CD14-positive monocyte (primary cell): ENCODE measurements at regions not wholly inside any gene's neighbourhood (a gene's known extent, or its start where the extent isn't known, plus 50 kb on each side); places are given as distances from the start of the nearest gene placed in this dataset.

ENCODE experiments used
- DNase-seq, 3 donors: peaks; one replicate each; pipeline ENCODE4 v3.0.0-alpha.2; 2011 to 2022
- H2AFZ ChIP-seq: 2 replicates; pipeline ENCODE4 v1.6.0; 2012; ENCODE audit warnings: mild to moderate bottlenecking, low read depth, low read length, inconsistent platforms; ENCODE audit not compliant: insufficient read depth, poor library complexity, severe bottlenecking
- H3K27ac ChIP-seq, 2 donors: 1 replicate in 1 of 2; 2 replicates in 1 of 2; pipeline ENCODE4 v1.5.1; 2012 to 2013; ENCODE audit warnings: low read length in 2 of 2, control low read depth in 1 of 2, inconsistent platforms in 1 of 2, low read depth in 1 of 2, mild to moderate bottlenecking in 1 of 2
- H3K27me3 ChIP-seq, 2 donors: one replicate each; pipeline versions ENCODE4 v1.6.0 to v1.6.1; 2011 to 2013; ENCODE audit warnings: low read length in 2 of 2; ENCODE audit not compliant: control insufficient read depth in 2 of 2, insufficient read depth in 2 of 2
- H3K36me3 ChIP-seq, 2 donors: replicated peaks in 1 of 2; 1 replicate in 1 of 2; 2 replicates in 1 of 2; pipeline versions ENCODE4 v1.5.1 to v1.6.1; 2012 to 2013; ENCODE audit warnings: low read length in 2 of 2, control low read depth in 1 of 2, inconsistent platforms in 1 of 2, mild to moderate bottlenecking in 1 of 2; ENCODE audit not compliant: insufficient read depth in 2 of 2, control insufficient read depth in 1 of 2
- H3K4me1 ChIP-seq, 2 donors: 1 replicate in 1 of 2; 2 replicates in 1 of 2; pipeline versions ENCODE4 v1.5.1 to v1.6.1; 2012 to 2013; ENCODE audit warnings: low read length in 2 of 2, control low read depth in 1 of 2, inconsistent platforms in 1 of 2, mild to moderate bottlenecking in 1 of 2, moderate library complexity in 1 of 2; ENCODE audit not compliant: insufficient read depth in 2 of 2, control insufficient read depth in 1 of 2
- H3K4me2 ChIP-seq: replicated peaks from 2 replicates; pipeline ENCODE3; 2012; ENCODE audit warnings: low read length, moderate library complexity, mild to moderate bottlenecking; ENCODE audit not compliant: poor library complexity, severe bottlenecking; ENCODE audit errors: extremely low read depth
- H3K4me3 ChIP-seq, 3 experiments: fragments of 200-600 bp in 1 of 3; sonication (generic) in 1 of 3; replicated peaks in 1 of 3; 1 replicate in 2 of 3; 2 replicates in 1 of 3; pipeline ENCODE4 v1.5.1; 2011 to 2013; ENCODE audit warnings: low read length in 3 of 3, mild to moderate bottlenecking in 3 of 3, control low read depth in 2 of 3, low read depth in 2 of 3, inconsistent platforms in 1 of 3, moderate library complexity in 1 of 3
- H3K79me2 ChIP-seq: 2 replicates; pipeline ENCODE4 v1.6.0; 2012; ENCODE audit warnings: mild to moderate bottlenecking, control low read depth, inconsistent platforms, low read length, moderate library complexity; ENCODE audit not compliant: insufficient read depth
- H3K9ac ChIP-seq: 2 replicates; pipeline ENCODE4 v1.6.0; 2017; ENCODE audit warnings: low read length, mild to moderate bottlenecking; ENCODE audit not compliant: insufficient read depth, poor library complexity, severe bottlenecking
- H3K9me3 ChIP-seq, 2 donors: replicated peaks in 1 of 2; 1 replicate in 1 of 2; 2 replicates in 1 of 2; pipeline versions ENCODE4 v1.5.1 to v1.6.1; 2012 to 2013; ENCODE audit warnings: low read length in 2 of 2, control low read depth in 1 of 2; ENCODE audit not compliant: control insufficient read depth in 1 of 2, insufficient read depth in 1 of 2
- H4K20me1 ChIP-seq: 2 replicates; pipeline ENCODE4 v1.6.0; 2012; ENCODE audit warnings: mild to moderate bottlenecking, low read length, control low read depth, moderate library complexity; ENCODE audit not compliant: insufficient read depth
- H3K27ac Mint-ChIP-seq, 7 donors: one replicate each; pipeline ENCODE4 v1.8.0; 2020; ENCODE audit warnings: mild to moderate bottlenecking in 7 of 7, mixed read lengths in 7 of 7, moderate library complexity in 6 of 7, inconsistent platforms in 2 of 7
- H3K27me3 Mint-ChIP-seq, 3 donors: one replicate each; pipeline ENCODE4 v1.8.0; 2021 to 2022; ENCODE audit warnings: low read depth in 3 of 3, mild to moderate bottlenecking in 3 of 3, mixed read lengths in 3 of 3, moderate library complexity in 3 of 3, inconsistent platforms in 1 of 3
- H3K36me3 Mint-ChIP-seq, 2 donors: one replicate each; pipeline ENCODE4 v1.8.0; 2020; ENCODE audit warnings: mixed read lengths in 2 of 2, inconsistent platforms in 1 of 2, mild to moderate bottlenecking in 1 of 2
- H3K4me1 Mint-ChIP-seq: one replicate; pipeline ENCODE4 v1.8.0; 2020; ENCODE audit warnings: mild to moderate bottlenecking, mixed read lengths
- H3K4me3 Mint-ChIP-seq, 2 donors: one replicate each; pipeline ENCODE4 v1.8.0; 2020; ENCODE audit warnings: mild to moderate bottlenecking in 2 of 2, mixed read lengths in 2 of 2, moderate library complexity in 1 of 2
- H3K9me3 Mint-ChIP-seq, 7 donors: one replicate each; pipeline ENCODE4 v1.8.0; 2020 to 2022; ENCODE audit warnings: mixed read lengths in 7 of 7, mild to moderate bottlenecking in 6 of 7, moderate library complexity in 6 of 7, inconsistent platforms in 2 of 7
- CTCF ChIP-seq: fragments of 200-600 bp; IDR thresholded peaks from one replicate; pipeline ENCODE4 v1.8.0; 2022; ENCODE audit warnings: antibody characterized with exemption, mild to moderate bottlenecking
- WGBS: methylation state at CpG from one replicate; pipeline ENCODE4 v1.1.5; 2013; ENCODE audit warnings: missing lambda C conversion rate; ENCODE audit not compliant: insufficient coverage; 5-methylcytosine and 5-hydroxymethylcytosine counted together
- intact Hi-C, 2 donors: fragments of 100-400 bp; cut with micrococcal nuclease; formaldehyde crosslinking; loops; one replicate each; pipeline versions ENCODE4 v1.15.0 to v1.15.1; 2023

GRCh38 chr2:144718376-144718775 lies 198.5 kb upstream of the ZEB2 start:
- H3K27me3 ChIP-seq, result no peaks in the 10 kb centered on the region
- peaks cover 0 to 9% of the 10 kb centered on the region in 2 donors for H3K36me3 ChIP-seq
- Mint-ChIP-seq H3K27ac (no peak overlapping the region), H3K27me3 (peaks cover 0 to 2% (median 0%) of the 10 kb centered on the region in 3 donors), H3K4me3 (no peak overlapping the region), H3K4me1 (peaks cover 8% of the 10 kb centered on the region), H3K9me3 (peaks cover 30 to 38% (median 32%) of the 10 kb centered on the region in 7 donors), H3K36me3 (peaks cover 12 to 15% of the 10 kb centered on the region in 2 donors)
- no peak for TF ChIP-seq CTCF
- peak overlapping the region in 1 of 3 experiments; percentile 6 for H3K4me3 ChIP-seq
- no peaks in the 10 kb centered on the region for H3K4me1 ChIP-seq
- H3K9ac ChIP-seq, result no peak overlapping the region
- peaks cover 5 to 21% of the 10 kb centered on the region in 2 donors for H3K9me3 ChIP-seq
- DNase-seq, result no peak
- no peak overlapping the region for H2AFZ ChIP-seq
- H3K4me2 ChIP-seq, result no peak overlapping the region
- intact Hi-C loops, result no loop called here
- H3K27ac ChIP-seq, result no peak overlapping the region
- H3K79me2 ChIP-seq, result no peaks in the 10 kb centered on the region
- H4K20me1 ChIP-seq, result no peaks in the 10 kb centered on the region

- Histone ChIP-seq H3K9me3 (peaks cover 5 to 21% of the 10 kb centered on the region in 2 donors), H3K27ac (no peak overlapping the region), H3K79me2 (no peaks in the 10 kb centered on the region), H4K20me1 (no peaks in the 10 kb centered on the region), H3K4me1 (peaks cover 0 to 3% of the 10 kb centered on the region in 2 donors), H3K27me3 (no peaks in the 10 kb centered on the region), H3K4me3 (no peak overlapping the region), H3K36me3 (peaks cover 0 to 9% of the 10 kb centered on the region in 2 donors), H3K4me2 (no peak overlapping the region), H2AFZ (no peak overlapping the region), H3K9ac (no peak overlapping the region)
- peaks cover 26 to 35% (median 30%) of the 10 kb centered on the region in 7 donors for H3K9me3 Mint-ChIP-seq
- H3K36me3 Mint-ChIP-seq, result peaks cover 13 to 15% of the 10 kb centered on the region in 2 donors
- no peaks in the 10 kb centered on the region for H3K27me3 Mint-ChIP-seq
- peaks cover 16% of the 10 kb centered on the region for H3K4me1 Mint-ChIP-seq
- peak in 1 of 3 donors; percentile 16 for DNase-seq
- WGBS, result 67% methylated on average over 1 of the region's 3 CpGs
- no peak for TF ChIP-seq CTCF
- H3K27ac Mint-ChIP-seq, result peak overlapping the region in 2 of 7 donors; percentile 4 to 74
- intact Hi-C loops, result no loop called here
- H3K4me3 Mint-ChIP-seq, result no peak overlapping the region
Measured at GRCh38 chr2:144715992-144716391, 196.1 kb upstream of the ZEB2 start.
